T-helper 17 cell (primary cell): ENCODE measurements at regions not wholly inside any gene's neighbourhood (a gene's known extent, or its start where the extent isn't known, plus 50 kb on each side); places are given as distances from the start of the nearest gene placed in this dataset.
A peak's percentile ranks its signal among the peaks of the same experiment; 100 is the strongest.

Source experiments
- ATAC-seq: fragments of 150-1000 bp; cut with Tn5 transposase; 2 replicates; pipeline ENCODE4 v1.10.0; 2021; ENCODE audit warnings: mild to moderate bottlenecking, moderate library complexity
- DNase-seq, 3 donors: peaks; one replicate each; pipeline versions ENCODE4 v3.0.0 to v3.0.0-alpha.2; 2020 to 2021
- H3K9me3 ChIP-seq: one replicate; pipeline ENCODE4 v1.7.0; 2013; ENCODE audit warnings: low read length, mild to moderate bottlenecking; ENCODE audit not compliant: control insufficient read depth, poor library complexity, severe bottlenecking
- H3K27ac Mint-ChIP-seq: one replicate; pipeline ENCODE4 v1.8.0; 2022; ENCODE audit warnings: mild to moderate bottlenecking, moderate library complexity, mixed read lengths
- H3K27me3 Mint-ChIP-seq: one replicate; pipeline ENCODE4 v1.8.0; 2022; ENCODE audit warnings: mixed read lengths
- H3K36me3 Mint-ChIP-seq: one replicate; pipeline ENCODE4 v1.8.0; 2022; ENCODE audit warnings: low read depth, mixed read lengths
- H3K4me1 Mint-ChIP-seq: one replicate; pipeline ENCODE4 v1.8.0; 2022; ENCODE audit warnings: mild to moderate bottlenecking, mixed read lengths
- H3K4me3 Mint-ChIP-seq: one replicate; pipeline ENCODE4 v1.8.0; 2022; ENCODE audit warnings: mild to moderate bottlenecking, moderate library complexity, mixed read lengths

GRCh38 chr18:76668119-76668518 lies 154.2 kb upstream of the ZNF236 start:
- no peaks in the 10 kb centered on the region for H3K9me3 ChIP-seq
- no peak overlapping the region for H3K27ac Mint-ChIP-seq
- DNase-seq = no peak
- H3K27me3 Mint-ChIP-seq = peaks cover 11% of the 10 kb centered on the region
- no peaks in the 10 kb centered on the region for H3K4me1 Mint-ChIP-seq
- H3K36me3 Mint-ChIP-seq = peaks cover 2% of the 10 kb centered on the region
- ATAC-seq = no peak
- no peak overlapping the region for H3K4me3 Mint-ChIP-seq

GRCh38 chr18:76667603-76668002 lies 154.8 kb upstream of the ZNF236 start:
- Mint-ChIP-seq H3K27ac (no peak overlapping the region), H3K4me3 (no peak overlapping the region), H3K36me3 (peaks cover 2% of the 10 kb centered on the region), H3K4me1 (no peaks in the 10 kb centered on the region), H3K27me3 (peaks cover 11% of the 10 kb centered on the region)
- DNase-seq (no peak), ATAC-seq (no peak)
- H3K9me3 ChIP-seq = no peaks in the 10 kb centered on the region

- no peak for ATAC-seq
Observed at GRCh38 chr18:76662626-76663025, 159.7 kb upstream of the ZNF236 start.

DNA sequence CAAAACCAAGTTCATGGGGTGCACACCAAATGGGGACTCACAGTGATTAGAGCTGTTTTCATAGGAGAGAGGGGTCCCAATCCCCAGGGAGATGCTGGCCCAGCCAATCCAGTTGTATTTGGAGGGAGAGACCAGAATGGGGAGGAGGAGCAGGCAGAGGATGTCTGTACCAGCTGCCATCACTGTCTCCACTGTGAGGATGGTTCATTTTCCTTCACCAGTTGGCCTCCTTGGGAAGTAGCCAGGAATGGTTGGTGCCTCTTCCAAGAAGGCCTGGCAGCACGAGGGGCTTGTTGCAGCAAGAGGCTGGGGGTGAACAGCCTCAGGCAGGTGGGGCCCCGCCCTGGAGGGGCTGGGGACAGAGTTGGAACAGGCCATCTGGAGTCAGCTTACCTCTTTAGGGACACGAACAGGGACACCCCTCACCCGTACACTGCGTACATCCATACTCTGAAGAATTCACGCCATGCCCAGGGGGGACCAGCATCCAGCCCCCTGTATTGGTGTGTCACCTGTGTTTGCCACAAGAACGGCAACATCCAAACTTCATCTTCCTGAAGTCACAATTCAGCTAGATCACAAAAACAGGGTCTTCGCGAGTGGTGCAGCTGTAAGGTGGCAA lies 161.7 kb upstream of the ZNF236 start:
- no peak for DNase-seq
- H3K4me3 Mint-ChIP-seq = no peak overlapping the region
- peaks cover 10% of the 10 kb centered on the region for H3K4me1 Mint-ChIP-seq
- H3K9me3 ChIP-seq = no peaks in the 10 kb centered on the region
- H3K27ac Mint-ChIP-seq = no peak overlapping the region
- ATAC-seq = no peak
- no peaks in the 10 kb centered on the region for H3K36me3 Mint-ChIP-seq
- H3K27me3 Mint-ChIP-seq = peaks cover 32% of the 10 kb centered on the region

More at GRCh38 chr18:76662626-76663025, 159.7 kb upstream of the ZNF236 start:
- Mint-ChIP-seq H3K27ac (no peak overlapping the region), H3K4me1 (peaks cover 6% of the 10 kb centered on the region), H3K4me3 (no peak overlapping the region), H3K27me3 (peaks cover 17% of the 10 kb centered on the region), H3K36me3 (peaks cover 2% of the 10 kb centered on the region)
- no peaks in the 10 kb centered on the region for H3K9me3 ChIP-seq
- DNase-seq = no peak

DNA sequence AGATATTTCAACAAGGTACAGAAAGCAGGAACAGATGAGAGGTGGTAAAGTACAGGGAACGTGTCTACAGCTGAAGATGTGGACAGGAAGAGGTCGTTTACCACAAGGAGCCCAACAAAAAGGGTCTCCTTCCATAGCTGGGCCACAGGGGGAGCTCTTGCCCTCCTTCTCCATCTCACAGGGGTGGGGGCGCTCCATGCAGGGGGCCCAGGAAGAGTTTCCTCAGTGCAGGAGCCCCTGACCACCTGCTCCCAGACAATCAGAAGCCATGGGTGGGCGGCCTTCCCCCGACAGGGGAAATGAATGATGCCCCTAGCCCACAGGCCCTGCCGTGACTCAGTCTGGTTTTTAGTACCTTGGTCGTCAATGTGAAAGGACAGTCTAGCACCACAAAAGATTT lies 163.6 kb upstream of the ZNF516 start:
- ATAC-seq = no peak
- DNase-seq = no peak
- Mint-ChIP-seq H3K36me3 (peaks cover 2% of the 10 kb centered on the region), H3K27ac (no peak overlapping the region), H3K4me1 (peaks cover 10% of the 10 kb centered on the region), H3K4me3 (no peak overlapping the region), H3K27me3 (peaks cover 42% of the 10 kb centered on the region)
- no peaks in the 10 kb centered on the region for H3K9me3 ChIP-seq

DNA sequence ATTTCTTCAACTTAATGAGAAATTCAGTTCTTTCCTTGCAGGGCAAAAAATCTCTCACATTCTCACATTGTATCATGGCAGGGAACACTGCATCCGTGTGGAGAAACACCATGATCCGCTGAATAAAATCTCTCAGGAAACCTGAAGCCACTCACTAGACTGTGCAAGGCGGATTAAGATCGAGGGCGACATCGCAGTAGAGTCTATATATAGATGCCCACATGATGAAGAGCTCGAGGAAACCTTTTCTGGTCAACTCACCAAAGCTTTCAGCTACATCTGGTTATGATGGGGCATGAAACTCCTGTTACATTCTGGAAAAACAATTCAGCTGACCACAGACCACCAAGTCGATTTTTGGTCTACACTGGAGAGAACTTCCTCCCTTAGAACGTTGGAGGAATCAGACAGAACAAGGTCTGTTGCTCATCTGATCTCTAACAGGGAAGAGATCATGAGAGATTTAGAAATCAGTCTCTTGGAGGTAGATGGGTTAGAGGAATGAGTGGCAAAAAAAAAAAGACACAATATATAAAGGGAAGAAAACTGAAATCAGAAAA lies 162.9 kb upstream of the ZNF516 start:
- DNase-seq = no peak
- H3K9me3 ChIP-seq = no peaks in the 10 kb centered on the region
- Mint-ChIP-seq H3K4me1 (peaks cover 10% of the 10 kb centered on the region), H3K36me3 (peaks cover 2% of the 10 kb centered on the region), H3K4me3 (peak overlapping the region; percentile 33), H3K27ac (no peak overlapping the region), H3K27me3 (peaks cover 49% of the 10 kb centered on the region)
- no peak for ATAC-seq

GRCh38 chr18:76656925-76657827 lies 162.1 kb upstream of the ZNF516 start:
- Mint-ChIP-seq H3K27me3 (peaks cover 57% of the 10 kb centered on the region), H3K27ac (no peak overlapping the region), H3K4me3 (no peak overlapping the region), H3K36me3 (peaks cover 2% of the 10 kb centered on the region), H3K4me1 (peaks cover 10% of the 10 kb centered on the region)
- DNase-seq (no peak), ATAC-seq (no peak)
- H3K9me3 ChIP-seq = no peaks in the 10 kb centered on the region

GRCh38 chr18:76654577-76654976 lies 159.5 kb upstream of the ZNF516 start:
- Mint-ChIP-seq H3K4me1 (peaks cover 10% of the 10 kb centered on the region), H3K27ac (no peak overlapping the region), H3K27me3 (peaks cover 70% of the 10 kb centered on the region), H3K4me3 (no peak overlapping the region), H3K36me3 (peaks cover 2% of the 10 kb centered on the region)
- H3K9me3 ChIP-seq = no peaks in the 10 kb centered on the region
- DNase-seq = no peak
- no peak for ATAC-seq

DNA sequence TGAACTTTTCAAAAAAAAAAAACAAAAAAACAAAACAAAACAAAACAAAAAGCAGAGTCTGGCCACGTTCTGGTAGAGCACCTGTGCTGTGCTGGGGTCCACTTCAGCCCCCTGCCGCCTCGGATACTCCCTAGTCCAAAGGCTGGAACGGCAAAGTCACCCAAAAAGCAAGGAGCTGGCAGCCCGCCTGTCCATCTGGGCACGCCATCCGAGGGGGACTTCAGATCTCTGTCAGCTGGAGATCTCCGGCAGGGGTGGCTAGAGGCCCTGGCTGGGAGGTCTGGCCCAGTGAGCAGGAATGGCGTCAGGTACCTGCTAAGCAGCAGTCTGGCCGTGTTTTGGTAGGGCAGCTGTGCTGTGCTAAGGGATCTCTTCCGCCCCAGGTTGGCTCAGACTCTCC lies 152.3 kb upstream of the ZNF516 start:
- Mint-ChIP-seq H3K4me1 (no peaks in the 10 kb centered on the region), H3K27me3 (peaks cover 36% of the 10 kb centered on the region), H3K4me3 (no peak overlapping the region), H3K27ac (no peak overlapping the region), H3K36me3 (no peaks in the 10 kb centered on the region)
- DNase-seq (no peak), ATAC-seq (no peak)
- no peaks in the 10 kb centered on the region for H3K9me3 ChIP-seq

DNA sequence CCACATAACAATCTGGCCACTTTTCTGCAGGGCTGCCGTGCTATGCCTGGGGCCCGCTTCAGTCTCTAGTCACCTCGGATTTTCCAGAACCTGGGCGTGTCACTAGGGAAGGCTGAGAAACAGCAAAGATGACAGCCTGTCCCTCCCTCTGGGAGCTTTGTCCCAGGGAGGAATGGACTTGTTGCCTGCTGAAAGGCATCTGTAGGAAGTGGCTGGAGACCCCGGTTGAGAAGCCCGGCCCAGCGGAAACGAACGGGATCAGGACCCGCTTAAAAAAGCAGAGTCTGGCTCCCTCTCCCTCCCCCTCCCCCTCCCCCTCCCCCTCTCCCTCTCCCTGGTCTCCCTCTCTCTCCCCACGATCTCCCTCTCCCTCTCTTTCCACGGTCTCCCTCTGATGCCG lies 149.5 kb upstream of the ZNF516 start:
- H3K4me1 Mint-ChIP-seq = no peaks in the 10 kb centered on the region
- H3K27ac Mint-ChIP-seq = no peak overlapping the region
- no peak for DNase-seq
- peaks cover 23% of the 10 kb centered on the region for H3K27me3 Mint-ChIP-seq
- no peak for ATAC-seq
- H3K4me3 Mint-ChIP-seq = no peak overlapping the region
- no peaks in the 10 kb centered on the region for H3K36me3 Mint-ChIP-seq
- H3K9me3 ChIP-seq = no peaks in the 10 kb centered on the region

DNA sequence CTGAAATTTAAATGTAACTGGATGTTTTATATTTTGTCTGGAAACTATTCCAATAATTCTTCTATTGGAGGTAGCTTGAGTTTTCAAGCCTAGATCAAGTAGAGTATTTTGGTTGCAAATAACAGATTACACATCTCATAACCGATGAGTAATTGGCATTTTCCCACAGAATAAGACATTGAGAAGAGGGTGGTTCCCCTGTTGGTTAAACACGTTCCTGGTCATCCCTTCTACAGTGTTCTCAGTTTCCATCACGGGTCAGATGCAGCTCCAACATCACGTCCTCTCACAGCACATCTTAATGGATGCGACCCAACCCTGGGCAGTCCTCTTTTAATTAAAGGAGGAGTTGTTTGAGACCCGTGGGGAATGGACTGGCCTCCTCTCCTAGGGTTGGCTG lies 149.0 kb upstream of the ZNF516 start:
- DNase-seq = no peak

GRCh38 chr18:76643199-76643598 lies 148.2 kb upstream of the ZNF516 start:
- ATAC-seq = no peak
- no peak overlapping the region for H3K4me3 Mint-ChIP-seq
- peaks cover 19% of the 10 kb centered on the region for H3K27me3 Mint-ChIP-seq
- peaks cover 3% of the 10 kb centered on the region for H3K4me1 Mint-ChIP-seq
- no peak for DNase-seq
- H3K36me3 Mint-ChIP-seq = no peaks in the 10 kb centered on the region
- H3K9me3 ChIP-seq = no peaks in the 10 kb centered on the region
- no peak overlapping the region for H3K27ac Mint-ChIP-seq

More for the DNA sequence above, 149.0 kb upstream of the ZNF516 start:
- H3K9me3 ChIP-seq = no peaks in the 10 kb centered on the region
- H3K4me1 Mint-ChIP-seq = peaks cover under 1% of the 10 kb centered on the region
- no peak for ATAC-seq
- H3K4me3 Mint-ChIP-seq = no peak overlapping the region
- no peaks in the 10 kb centered on the region for H3K36me3 Mint-ChIP-seq
- H3K27ac Mint-ChIP-seq = no peak overlapping the region
- peaks cover 24% of the 10 kb centered on the region for H3K27me3 Mint-ChIP-seq

DNA sequence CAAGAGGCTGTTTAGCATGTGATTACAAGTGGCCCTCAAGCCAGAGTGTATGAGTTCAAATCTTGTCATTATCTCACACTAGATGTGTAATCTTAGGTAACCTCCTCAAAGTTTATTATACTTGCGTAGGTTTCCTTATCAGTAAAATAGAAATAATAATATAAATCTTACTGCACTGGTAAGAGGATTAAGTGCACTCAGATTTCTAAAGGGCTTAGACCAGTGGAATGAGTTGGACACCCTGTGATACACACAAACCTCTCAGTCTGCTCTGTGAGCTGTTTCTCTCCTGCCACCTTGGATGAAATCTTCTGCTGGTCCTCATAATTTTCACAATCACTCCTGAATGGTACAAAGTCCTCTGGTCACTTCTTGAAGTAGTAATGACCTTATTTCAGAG lies 145.4 kb upstream of the ZNF516 start:
- Mint-ChIP-seq H3K4me1 (peaks cover 3% of the 10 kb centered on the region), H3K27ac (no peak overlapping the region), H3K36me3 (no peaks in the 10 kb centered on the region), H3K27me3 (peaks cover 25% of the 10 kb centered on the region), H3K4me3 (no peak overlapping the region)
- H3K9me3 ChIP-seq = no peaks in the 10 kb centered on the region
- DNase-seq = no peak
- ATAC-seq = no peak
